Coronary artery (tissue), 2 donors: ENCODE measurements at regions not wholly inside any gene's neighbourhood (a gene's known extent, or its start where the extent isn't known, plus 50 kb on each side); places are given as distances from the start of the nearest gene placed in this dataset.
A peak's percentile ranks its signal among the peaks of the same experiment; 100 is the strongest.

Source experiments
- DNase-seq: peaks from one replicate; pipeline ENCODE4 v3.0.0-alpha.2; 2017; ENCODE audit warnings: low spot score
- H3K27ac ChIP-seq, 2 donors: fragments of 200-600 bp; sonication (generic); one replicate each; pipeline ENCODE4 v1.5.1; 2016 to 2019
- H3K4me3 ChIP-seq: fragments of 200-600 bp; sonication (generic); 2 replicates; pipeline ENCODE4 v1.5.1; 2016; ENCODE audit warnings: mild to moderate bottlenecking, moderate library complexity
- CTCF ChIP-seq: fragments of 200-600 bp; sonication (generic); IDR thresholded peaks from one replicate; pipeline ENCODE4 v1.5.1; 2019; ENCODE audit warnings: antibody characterized with exemption

GRCh38 chr11:69358398-69359020, 64.6 kb downstream of the MYEOV start:
- Histone ChIP-seq H3K27ac (no peak overlapping the region), H3K4me3 (no peak overlapping the region)
- TF ChIP-seq CTCF: no peak
- DNase-seq: no peak

GRCh38 chr11:69359735-69360480, 66.0 kb downstream of the MYEOV start:
- TF ChIP-seq CTCF: no peak
- Histone ChIP-seq H3K4me3 (no peak overlapping the region), H3K27ac (no peak overlapping the region)
- DNase-seq: no peak

GRCh38 chr11:69360606-69361005, 66.7 kb downstream of the MYEOV start:
- Histone ChIP-seq H3K4me3 (no peak overlapping the region), H3K27ac (no peak overlapping the region)
- peak; percentile 65 for DNase-seq
- no peak for TF ChIP-seq CTCF

- H3K4me3 ChIP-seq: no peak overlapping the region
- H3K27ac ChIP-seq: no peak overlapping the region
- no peak for TF ChIP-seq CTCF
- DNase-seq: peak; percentile 54
Observed at GRCh38 chr11:69361048-69361447, 67.1 kb downstream of the MYEOV start.

GRCh38 chr11:69361466-69361865, 67.5 kb downstream of the MYEOV start:
- Histone ChIP-seq H3K4me3 (no peak overlapping the region), H3K27ac (no peak overlapping the region)
- no peak for DNase-seq
- no peak for TF ChIP-seq CTCF

- no peak overlapping the region for H3K27ac ChIP-seq
- no peak overlapping the region for H3K4me3 ChIP-seq
- no peak for TF ChIP-seq CTCF
- DNase-seq: peak; percentile 22
Observed at GRCh38 chr11:69362315-69362714, 68.4 kb downstream of the MYEOV start.

GRCh38 chr11:69364921-69365320, 71.0 kb downstream of the MYEOV start:
- no peak for DNase-seq
- no peak overlapping the region for H3K4me3 ChIP-seq
- no peak overlapping the region for H3K27ac ChIP-seq
- no peak for TF ChIP-seq CTCF
